Body of pancreas (tissue), 4 donors: ENCODE measurements at regions not wholly inside any gene's neighbourhood (a gene's known extent, or its start where the extent isn't known, plus 50 kb on each side); places are given as distances from the start of the nearest gene placed in this dataset.

Experiments used
- ATAC-seq: fragments of 150-250 bp; one replicate; pipeline ENCODE4 v1.9.1; 2016
- DNase-seq, 4 donors: peaks; one replicate each; pipeline ENCODE4 v3.0.0-alpha.2; 2019
- H3K27ac ChIP-seq, 4 donors: fragments of 200-600 bp; sonication (generic); 1 replicate in 3 of 4; 2 replicates in 1 of 4; pipeline versions ENCODE4 v1.5.1 to v1.6.1; 2016 to 2019; ENCODE audit warnings: mild to moderate bottlenecking in 1 of 4, mixed read lengths in 1 of 4, moderate library complexity in 1 of 4
- H3K27me3 ChIP-seq, 2 donors: fragments of 200-600 bp; sonication (generic); one replicate each; pipeline ENCODE4 v1.6.0; 2016; ENCODE audit warnings: mild to moderate bottlenecking in 1 of 2
- H3K36me3 ChIP-seq, 2 donors: fragments of 200-600 bp; sonication (generic); replicated peaks in 1 of 2; 2 replicates each; pipeline ENCODE4 v1.5.1; 2016; ENCODE audit warnings: low read depth in 2 of 2; ENCODE audit not compliant: insufficient read depth in 1 of 2
- H3K4me1 ChIP-seq: fragments of 200-600 bp; sonication (generic); one replicate; pipeline ENCODE4 v1.6.0; 2016
- H3K4me3 ChIP-seq, 2 donors: fragments of 200-600 bp; sonication (generic); 1 replicate in 1 of 2; 2 replicates in 1 of 2; pipeline ENCODE4 v1.5.1; 2016 to 2019
- H3K9me3 ChIP-seq, 3 donors: fragments of 200-600 bp; sonication (generic); 1 replicate in 2 of 3; 2 replicates in 1 of 3; pipeline ENCODE4 v1.5.1; 2016
- POLR2A ChIP-seq, 3 donors: fragments of 450-650 bp; IDR thresholded peaks; one replicate each; pipeline ENCODE4 v1.6.1; 2016; ENCODE audit warnings: antibody characterized with exemption in 3 of 3, mild to moderate bottlenecking in 2 of 3
- WGBS, 2 donors: methylation state at CpG; one replicate each; pipeline ENCODE4 v1.1.5; 2017; 5-methylcytosine and 5-hydroxymethylcytosine counted together
- intact Hi-C: fragments of 100-400 bp; cut with DNase I; formaldehyde crosslinking; loops from one replicate; pipeline ENCODE4 v1.15.1; 2023
- TF ChIP-seq, protein P1 (sequence below), 7 experiments: fragments of 450-650 bp in 4 of 7; fragments of 200-600 bp in 3 of 7; sonication (generic) in 3 of 7; IDR thresholded peaks; one replicate each; pipeline ENCODE4 v1.5.1; 2016 to 2019; ENCODE audit warnings: antibody characterized with exemption in 7 of 7

DNA sequence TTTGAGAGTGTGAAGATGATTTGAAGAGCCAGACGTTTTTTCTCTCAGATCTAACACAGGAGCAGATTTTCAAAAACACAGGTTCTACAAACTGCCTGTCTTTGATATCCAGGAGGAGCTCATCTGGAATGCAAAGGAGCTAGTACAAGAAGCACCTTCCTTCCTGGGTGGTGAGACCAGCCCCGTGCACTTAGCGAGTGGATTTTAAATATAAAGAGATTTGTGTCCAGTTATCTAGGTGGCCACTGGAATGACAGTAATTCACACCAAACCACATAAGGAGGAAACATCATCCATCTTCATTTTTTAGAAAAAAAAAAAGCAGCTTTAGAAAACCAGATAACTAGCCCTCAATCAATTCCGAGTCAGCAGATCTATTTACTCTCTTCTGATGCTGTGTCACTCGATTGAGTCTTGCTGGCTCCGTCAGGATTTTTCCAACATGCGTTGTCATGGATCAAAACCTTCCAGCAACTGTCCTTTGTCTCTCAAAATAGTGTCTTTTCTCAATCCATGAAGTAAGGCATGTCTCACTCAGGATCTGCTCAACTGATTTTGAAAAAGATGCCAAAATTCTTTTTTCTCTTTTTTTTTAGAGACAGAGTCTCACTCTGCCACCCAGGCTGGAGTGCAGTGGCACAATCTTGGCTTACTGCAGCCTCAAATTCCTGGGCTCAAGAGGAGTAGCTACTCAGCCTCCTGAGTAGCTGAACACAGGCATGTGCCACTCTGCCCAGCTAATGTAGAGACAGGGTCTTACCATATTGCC is 451.2 kb upstream of the PSMD7 start:
- Histone ChIP-seq H3K36me3 (no peaks in the 10 kb centered on the region), H3K27ac (no peak overlapping the region), H3K4me1 (no peaks in the 10 kb centered on the region), H3K9me3 (no peaks in the 10 kb centered on the region), H3K4me3 (no peak overlapping the region), H3K27me3 (no peaks in the 10 kb centered on the region)
- ATAC-seq (no peak), DNase-seq (no peak)
- TF ChIP-seq, protein P1, sequence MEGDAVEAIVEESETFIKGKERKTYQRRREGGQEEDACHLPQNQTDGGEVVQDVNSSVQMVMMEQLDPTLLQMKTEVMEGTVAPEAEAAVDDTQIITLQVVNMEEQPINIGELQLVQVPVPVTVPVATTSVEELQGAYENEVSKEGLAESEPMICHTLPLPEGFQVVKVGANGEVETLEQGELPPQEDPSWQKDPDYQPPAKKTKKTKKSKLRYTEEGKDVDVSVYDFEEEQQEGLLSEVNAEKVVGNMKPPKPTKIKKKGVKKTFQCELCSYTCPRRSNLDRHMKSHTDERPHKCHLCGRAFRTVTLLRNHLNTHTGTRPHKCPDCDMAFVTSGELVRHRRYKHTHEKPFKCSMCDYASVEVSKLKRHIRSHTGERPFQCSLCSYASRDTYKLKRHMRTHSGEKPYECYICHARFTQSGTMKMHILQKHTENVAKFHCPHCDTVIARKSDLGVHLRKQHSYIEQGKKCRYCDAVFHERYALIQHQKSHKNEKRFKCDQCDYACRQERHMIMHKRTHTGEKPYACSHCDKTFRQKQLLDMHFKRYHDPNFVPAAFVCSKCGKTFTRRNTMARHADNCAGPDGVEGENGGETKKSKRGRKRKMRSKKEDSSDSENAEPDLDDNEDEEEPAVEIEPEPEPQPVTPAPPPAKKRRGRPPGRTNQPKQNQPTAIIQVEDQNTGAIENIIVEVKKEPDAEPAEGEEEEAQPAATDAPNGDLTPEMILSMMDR (IDR thresholded peaks at IDR 0.05) = no peak
- TF ChIP-seq POLR2A (IDR thresholded peaks at IDR 0.05) = no peak
- intact Hi-C loops = no loop called here
- 42 to 49% methylated on average over 7 of the region's 7 CpGs for WGBS, 2 donors

DNA sequence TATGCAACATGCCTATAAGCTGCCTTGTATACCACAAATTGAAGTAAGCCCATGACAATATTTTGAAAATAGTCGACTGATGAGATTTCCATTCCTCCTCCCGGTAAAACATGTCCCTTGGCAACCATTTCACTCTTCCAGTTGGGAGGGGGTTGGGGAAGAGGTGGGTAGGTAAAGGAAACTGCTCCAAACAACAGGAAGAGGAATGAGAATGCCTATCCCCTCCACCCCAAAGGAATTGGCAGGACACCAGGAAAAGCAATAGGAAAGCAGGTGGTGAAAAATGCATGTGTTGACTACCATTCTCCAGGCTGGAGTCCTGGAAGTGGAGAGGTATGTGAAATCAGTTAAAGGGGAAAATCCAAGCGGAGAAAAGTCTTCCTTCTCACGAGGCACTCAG is 455.9 kb upstream of the PSMD7 start:
- Histone ChIP-seq H3K27me3 (no peaks in the 10 kb centered on the region), H3K36me3 (no peaks in the 10 kb centered on the region), H3K27ac (no peak overlapping the region), H3K4me3 (no peak overlapping the region), H3K9me3 (no peaks in the 10 kb centered on the region), H3K4me1 (no peaks in the 10 kb centered on the region)
- DNase-seq (no peak), ATAC-seq (no peak)
- 62 to 64% methylated on average over 4 of the region's 4 CpGs for WGBS, 2 donors
- TF ChIP-seq, protein P1 (IDR thresholded peaks at IDR 0.05) = no peak
- no peak for TF ChIP-seq POLR2A (IDR thresholded peaks at IDR 0.05)
- intact Hi-C loops = no loop called here

DNA sequence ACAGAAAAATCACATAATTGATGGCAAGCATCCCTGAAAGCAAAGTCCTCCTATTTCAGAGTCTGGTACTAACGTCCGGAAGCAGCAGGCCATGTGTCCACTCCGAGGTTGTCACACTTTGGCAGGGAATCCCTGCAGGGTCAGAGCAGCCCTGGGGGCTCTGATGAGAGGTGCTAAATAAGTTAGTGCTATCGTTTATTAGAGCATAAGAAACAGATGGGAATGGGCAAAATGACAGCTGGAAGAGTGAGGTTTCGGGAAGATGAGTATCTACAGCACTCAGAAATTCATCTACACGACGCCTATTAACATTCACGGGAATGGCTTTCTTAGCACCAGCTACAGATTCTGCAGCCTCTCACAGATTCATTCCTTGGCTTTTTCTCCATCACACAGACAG is 465.4 kb upstream of the PSMD7 start:
- TF ChIP-seq POLR2A (IDR thresholded peaks at IDR 0.05) = no peak
- TF ChIP-seq, protein P1 (IDR thresholded peaks at IDR 0.05) = no peak
- no peak overlapping the region for H3K27ac ChIP-seq
- WGBS, 2 donors = 67 to 74% methylated on average over 8 of the region's 8 CpGs
- intact Hi-C loops = no loop called here
- no peak for ATAC-seq
- no peaks in the 10 kb centered on the region for H3K9me3 ChIP-seq
- no peak overlapping the region for H3K4me3 ChIP-seq
- H3K36me3 ChIP-seq = no peaks in the 10 kb centered on the region
- no peaks in the 10 kb centered on the region for H3K27me3 ChIP-seq
- DNase-seq = no peak
- no peaks in the 10 kb centered on the region for H3K4me1 ChIP-seq

DNA sequence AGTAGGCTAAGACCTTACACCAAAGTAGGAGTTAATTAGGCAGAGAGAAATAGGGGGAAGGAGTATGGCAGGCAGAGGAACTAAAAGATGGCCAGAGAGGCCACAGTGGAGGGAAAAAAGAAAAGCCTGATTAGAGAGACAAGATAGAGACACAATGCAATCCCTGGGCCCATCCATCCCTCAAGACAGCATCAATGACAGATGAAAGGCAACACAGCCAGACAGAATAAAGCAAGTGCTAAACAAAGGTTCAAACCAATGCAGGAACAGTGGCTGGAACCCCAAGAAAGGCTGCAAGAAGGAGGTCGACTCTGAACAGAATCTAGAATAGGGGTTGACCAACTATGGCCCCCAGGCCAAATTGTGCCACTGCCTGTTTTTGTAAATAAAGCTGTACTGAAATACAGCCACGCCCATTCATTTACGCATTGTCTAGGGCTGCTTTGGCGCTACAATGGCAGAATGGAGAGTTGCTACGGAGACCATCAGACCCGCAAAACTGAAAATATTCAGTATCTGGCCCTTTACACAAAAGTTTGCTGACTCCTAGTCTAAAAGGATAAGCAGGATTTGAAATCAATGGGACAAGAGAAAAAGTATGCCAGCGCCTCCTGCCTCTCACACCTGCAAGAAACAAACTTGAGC is 473.3 kb upstream of the PSMD7 start:
- intact Hi-C loops = no loop called here
- Histone ChIP-seq H3K4me3 (no peak overlapping the region), H3K27me3 (no peaks in the 10 kb centered on the region), H3K36me3 (no peaks in the 10 kb centered on the region), H3K4me1 (no peaks in the 10 kb centered on the region), H3K27ac (no peak overlapping the region), H3K9me3 (no peaks in the 10 kb centered on the region)
- DNase-seq (no peak), ATAC-seq (no peak)
- TF ChIP-seq, protein P1 (IDR thresholded peaks at IDR 0.05) = no peak
- 77 to 82% methylated on average over 7 of the region's 7 CpGs for WGBS, 2 donors
